CD14-positive monocyte (primary cell): ENCODE measurements at regions not wholly inside any gene's neighbourhood (a gene's known extent, or its start where the extent isn't known, plus 50 kb on each side); places are given as distances from the start of the nearest gene placed in this dataset.

Source experiments
- DNase-seq, 3 donors: peaks; one replicate each; pipeline ENCODE4 v3.0.0-alpha.2; 2011 to 2022
- H2AFZ ChIP-seq: 2 replicates; pipeline ENCODE4 v1.6.0; 2012; ENCODE audit warnings: mild to moderate bottlenecking, low read depth, low read length, inconsistent platforms; ENCODE audit not compliant: insufficient read depth, poor library complexity, severe bottlenecking
- H3K27ac ChIP-seq, 2 donors: 1 replicate in 1 of 2; 2 replicates in 1 of 2; pipeline ENCODE4 v1.5.1; 2012 to 2013; ENCODE audit warnings: low read length in 2 of 2, control low read depth in 1 of 2, inconsistent platforms in 1 of 2, low read depth in 1 of 2, mild to moderate bottlenecking in 1 of 2
- H3K27me3 ChIP-seq, 2 donors: one replicate each; pipeline versions ENCODE4 v1.6.0 to v1.6.1; 2011 to 2013; ENCODE audit warnings: low read length in 2 of 2; ENCODE audit not compliant: control insufficient read depth in 2 of 2, insufficient read depth in 2 of 2
- H3K36me3 ChIP-seq, 2 donors: replicated peaks in 1 of 2; 1 replicate in 1 of 2; 2 replicates in 1 of 2; pipeline versions ENCODE4 v1.5.1 to v1.6.1; 2012 to 2013; ENCODE audit warnings: low read length in 2 of 2, control low read depth in 1 of 2, inconsistent platforms in 1 of 2, mild to moderate bottlenecking in 1 of 2; ENCODE audit not compliant: insufficient read depth in 2 of 2, control insufficient read depth in 1 of 2
- H3K4me1 ChIP-seq, 2 donors: 1 replicate in 1 of 2; 2 replicates in 1 of 2; pipeline versions ENCODE4 v1.5.1 to v1.6.1; 2012 to 2013; ENCODE audit warnings: low read length in 2 of 2, control low read depth in 1 of 2, inconsistent platforms in 1 of 2, mild to moderate bottlenecking in 1 of 2, moderate library complexity in 1 of 2; ENCODE audit not compliant: insufficient read depth in 2 of 2, control insufficient read depth in 1 of 2
- H3K4me2 ChIP-seq: replicated peaks from 2 replicates; pipeline ENCODE3; 2012; ENCODE audit warnings: low read length, moderate library complexity, mild to moderate bottlenecking; ENCODE audit not compliant: poor library complexity, severe bottlenecking; ENCODE audit errors: extremely low read depth
- H3K4me3 ChIP-seq, 3 experiments: fragments of 200-600 bp in 1 of 3; sonication (generic) in 1 of 3; replicated peaks in 1 of 3; 1 replicate in 2 of 3; 2 replicates in 1 of 3; pipeline ENCODE4 v1.5.1; 2011 to 2013; ENCODE audit warnings: low read length in 3 of 3, mild to moderate bottlenecking in 3 of 3, control low read depth in 2 of 3, low read depth in 2 of 3, inconsistent platforms in 1 of 3, moderate library complexity in 1 of 3
- H3K79me2 ChIP-seq: 2 replicates; pipeline ENCODE4 v1.6.0; 2012; ENCODE audit warnings: mild to moderate bottlenecking, control low read depth, inconsistent platforms, low read length, moderate library complexity; ENCODE audit not compliant: insufficient read depth
- H3K9ac ChIP-seq: 2 replicates; pipeline ENCODE4 v1.6.0; 2017; ENCODE audit warnings: low read length, mild to moderate bottlenecking; ENCODE audit not compliant: insufficient read depth, poor library complexity, severe bottlenecking
- H3K9me3 ChIP-seq, 2 donors: replicated peaks in 1 of 2; 1 replicate in 1 of 2; 2 replicates in 1 of 2; pipeline versions ENCODE4 v1.5.1 to v1.6.1; 2012 to 2013; ENCODE audit warnings: low read length in 2 of 2, control low read depth in 1 of 2; ENCODE audit not compliant: control insufficient read depth in 1 of 2, insufficient read depth in 1 of 2
- H4K20me1 ChIP-seq: 2 replicates; pipeline ENCODE4 v1.6.0; 2012; ENCODE audit warnings: mild to moderate bottlenecking, low read length, control low read depth, moderate library complexity; ENCODE audit not compliant: insufficient read depth
- H3K27ac Mint-ChIP-seq, 7 donors: one replicate each; pipeline ENCODE4 v1.8.0; 2020; ENCODE audit warnings: mild to moderate bottlenecking in 7 of 7, mixed read lengths in 7 of 7, moderate library complexity in 6 of 7, inconsistent platforms in 2 of 7
- H3K27me3 Mint-ChIP-seq, 3 donors: one replicate each; pipeline ENCODE4 v1.8.0; 2021 to 2022; ENCODE audit warnings: low read depth in 3 of 3, mild to moderate bottlenecking in 3 of 3, mixed read lengths in 3 of 3, moderate library complexity in 3 of 3, inconsistent platforms in 1 of 3
- H3K36me3 Mint-ChIP-seq, 2 donors: one replicate each; pipeline ENCODE4 v1.8.0; 2020; ENCODE audit warnings: mixed read lengths in 2 of 2, inconsistent platforms in 1 of 2, mild to moderate bottlenecking in 1 of 2
- H3K4me1 Mint-ChIP-seq: one replicate; pipeline ENCODE4 v1.8.0; 2020; ENCODE audit warnings: mild to moderate bottlenecking, mixed read lengths
- H3K4me3 Mint-ChIP-seq, 2 donors: one replicate each; pipeline ENCODE4 v1.8.0; 2020; ENCODE audit warnings: mild to moderate bottlenecking in 2 of 2, mixed read lengths in 2 of 2, moderate library complexity in 1 of 2
- H3K9me3 Mint-ChIP-seq, 7 donors: one replicate each; pipeline ENCODE4 v1.8.0; 2020 to 2022; ENCODE audit warnings: mixed read lengths in 7 of 7, mild to moderate bottlenecking in 6 of 7, moderate library complexity in 6 of 7, inconsistent platforms in 2 of 7
- WGBS: methylation state at CpG from one replicate; pipeline ENCODE4 v1.1.5; 2013; ENCODE audit warnings: missing lambda C conversion rate; ENCODE audit not compliant: insufficient coverage; 5-methylcytosine and 5-hydroxymethylcytosine counted together
- intact Hi-C, 2 donors: fragments of 100-400 bp; cut with micrococcal nuclease; formaldehyde crosslinking; loops; one replicate each; pipeline versions ENCODE4 v1.15.0 to v1.15.1; 2023
- TF ChIP-seq, protein P1 (sequence below): fragments of 200-600 bp; IDR thresholded peaks from one replicate; pipeline ENCODE4 v1.8.0; 2022; ENCODE audit warnings: antibody characterized with exemption, mild to moderate bottlenecking

- Mint-ChIP-seq H3K9me3 (no peaks in the 10 kb centered on the region), H3K4me1 (no peaks in the 10 kb centered on the region), H3K4me3 (no peak overlapping the region), H3K27me3 (peaks cover 0 to 2% (median 0%) of the 10 kb centered on the region in 3 donors), H3K27ac (no peak overlapping the region), H3K36me3 (no peaks in the 10 kb centered on the region)
- no peaks in the 10 kb centered on the region for H3K79me2 ChIP-seq
- DNase-seq, result no peak
- H3K9ac ChIP-seq, result no peak overlapping the region
- H3K9me3 ChIP-seq, result no peaks in the 10 kb centered on the region
- no peak overlapping the region for H3K27ac ChIP-seq
- H4K20me1 ChIP-seq, result no peaks in the 10 kb centered on the region
- no peak overlapping the region for H3K4me2 ChIP-seq
- H3K4me1 ChIP-seq, result no peaks in the 10 kb centered on the region
- TF ChIP-seq, protein P1, sequence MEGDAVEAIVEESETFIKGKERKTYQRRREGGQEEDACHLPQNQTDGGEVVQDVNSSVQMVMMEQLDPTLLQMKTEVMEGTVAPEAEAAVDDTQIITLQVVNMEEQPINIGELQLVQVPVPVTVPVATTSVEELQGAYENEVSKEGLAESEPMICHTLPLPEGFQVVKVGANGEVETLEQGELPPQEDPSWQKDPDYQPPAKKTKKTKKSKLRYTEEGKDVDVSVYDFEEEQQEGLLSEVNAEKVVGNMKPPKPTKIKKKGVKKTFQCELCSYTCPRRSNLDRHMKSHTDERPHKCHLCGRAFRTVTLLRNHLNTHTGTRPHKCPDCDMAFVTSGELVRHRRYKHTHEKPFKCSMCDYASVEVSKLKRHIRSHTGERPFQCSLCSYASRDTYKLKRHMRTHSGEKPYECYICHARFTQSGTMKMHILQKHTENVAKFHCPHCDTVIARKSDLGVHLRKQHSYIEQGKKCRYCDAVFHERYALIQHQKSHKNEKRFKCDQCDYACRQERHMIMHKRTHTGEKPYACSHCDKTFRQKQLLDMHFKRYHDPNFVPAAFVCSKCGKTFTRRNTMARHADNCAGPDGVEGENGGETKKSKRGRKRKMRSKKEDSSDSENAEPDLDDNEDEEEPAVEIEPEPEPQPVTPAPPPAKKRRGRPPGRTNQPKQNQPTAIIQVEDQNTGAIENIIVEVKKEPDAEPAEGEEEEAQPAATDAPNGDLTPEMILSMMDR, result no peak
- no peaks in the 10 kb centered on the region for H3K36me3 ChIP-seq
- H3K27me3 ChIP-seq, result no peaks in the 10 kb centered on the region
- H3K4me3 ChIP-seq, result no peak overlapping the region
- H2AFZ ChIP-seq, result no peak overlapping the region
- intact Hi-C loops, result no loop called here
- WGBS, result 74% methylated on average over 2 of the region's 7 CpGs
These were observed 390.0 kb upstream of the NOVA1 start for GRCh38 chr14:26987744-26988363.

DNA sequence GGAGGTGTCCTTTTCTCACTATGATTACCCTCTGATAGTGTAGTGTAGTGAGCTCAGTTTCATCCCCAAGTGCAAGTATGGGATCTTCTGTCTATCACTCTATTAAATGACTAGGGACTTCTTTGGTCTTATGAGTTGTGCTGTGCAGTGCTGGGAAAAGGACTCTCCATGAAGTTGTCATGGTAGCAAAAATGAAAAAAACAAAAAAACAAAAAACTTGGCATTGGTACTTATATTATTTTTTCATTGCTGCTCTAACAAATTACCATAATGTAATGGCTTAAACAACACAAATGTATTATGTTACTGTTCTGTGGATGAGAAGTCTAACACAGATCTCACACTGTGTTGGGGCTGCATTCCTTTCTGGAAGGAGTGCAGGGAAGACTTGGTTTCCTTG, 393.1 kb upstream of the NOVA1 start:
- H3K9ac ChIP-seq, result no peak overlapping the region
- Mint-ChIP-seq H3K27ac (no peak overlapping the region), H3K9me3 (no peaks in the 10 kb centered on the region), H3K36me3 (no peaks in the 10 kb centered on the region), H3K27me3 (peaks cover 0 to 2% (median 2%) of the 10 kb centered on the region in 3 donors), H3K4me3 (no peak overlapping the region), H3K4me1 (no peaks in the 10 kb centered on the region)
- H3K27me3 ChIP-seq, result no peaks in the 10 kb centered on the region
- H2AFZ ChIP-seq, result no peak overlapping the region
- no peaks in the 10 kb centered on the region for H3K4me1 ChIP-seq
- no peak overlapping the region for H3K27ac ChIP-seq
- H3K9me3 ChIP-seq, result no peaks in the 10 kb centered on the region
- DNase-seq, result no peak
- H3K79me2 ChIP-seq, result no peaks in the 10 kb centered on the region
- intact Hi-C loops, result no loop called here
- H4K20me1 ChIP-seq, result no peaks in the 10 kb centered on the region
- H3K4me3 ChIP-seq, result no peak overlapping the region
- TF ChIP-seq, protein P1, result no peak
- H3K4me2 ChIP-seq, result no peak overlapping the region
- no peaks in the 10 kb centered on the region for H3K36me3 ChIP-seq
